ENCODE measurements at regions not wholly inside any gene's neighbourhood (a gene's known extent, or its start where the extent isn't known, plus 50 kb on each side); places are given as distances from the start of the nearest gene placed in this dataset.

- DNase-seq (no peak), ATAC-seq (no peak)
- intact Hi-C loops (cut with DNase I; ENCODE audit: low total_unique reads) = no loop called here
- H3K27me3 ChIP-seq = no peaks in the 10 kb centered on the region
- H3K9me3 ChIP-seq = no peaks in the 10 kb centered on the region
- no peaks in the 10 kb centered on the region for H3K4me1 ChIP-seq
- no peaks in the 10 kb centered on the region for H3K36me3 ChIP-seq
- H3K27ac ChIP-seq = no peak overlapping the region
- TF ChIP-seq CTCF (IDR thresholded peaks at IDR 0.05 in 4 of 5, conservative IDR thresholded peaks at IDR 0.05 in 1 of 5) = no peak
- no peak for TF ChIP-seq POLR2A (IDR thresholded peaks at IDR 0.05)
- in situ Hi-C loops (cut with MboI; ENCODE audit: low sequenced_read_pairs in 4 of 4) = no loop called here
- H3K4me3 ChIP-seq = no peak overlapping the region
Observed at GRCh38 chr18:14014456-14014855, 99.1 kb upstream of the MC2R start.

- Histone ChIP-seq H3K4me3 (no peak overlapping the region), H3K9me3 (no peaks in the 10 kb centered on the region), H3K27ac (no peak overlapping the region), H3K27me3 (no peaks in the 10 kb centered on the region), H3K4me1 (no peaks in the 10 kb centered on the region), H3K36me3 (no peaks in the 10 kb centered on the region)
- intact Hi-C loops (cut with DNase I; ENCODE audit: low total_unique reads) = no loop called here
- in situ Hi-C loops (cut with MboI; ENCODE audit: low sequenced_read_pairs in 4 of 4) = no loop called here
- no peak for ATAC-seq
- TF ChIP-seq POLR2A (IDR thresholded peaks at IDR 0.05) (no peak), CTCF (IDR thresholded peaks at IDR 0.05 in 4 of 5, conservative IDR thresholded peaks at IDR 0.05 in 1 of 5) (no peak)
- no peak for DNase-seq
Observed at GRCh38 chr18:14000884-14001283, 85.5 kb upstream of the MC2R start.

GRCh38 chr18:13999231-13999630 lies 83.9 kb upstream of the MC2R start:
- intact Hi-C loops (cut with DNase I; ENCODE audit: low total_unique reads) = no loop called here

GRCh38 chr18:13998571-13998970 lies 83.2 kb upstream of the MC2R start:
- H3K4me3 ChIP-seq = no peak overlapping the region
- in situ Hi-C loops (cut with MboI; ENCODE audit: low sequenced_read_pairs in 4 of 4) = no loop called here
- DNase-seq = no peak
- intact Hi-C loops (cut with DNase I; ENCODE audit: low total_unique reads) = no loop called here
- no peaks in the 10 kb centered on the region for H3K36me3 ChIP-seq
- H3K27me3 ChIP-seq = no peaks in the 10 kb centered on the region
- no peaks in the 10 kb centered on the region for H3K9me3 ChIP-seq
- TF ChIP-seq POLR2A (IDR thresholded peaks at IDR 0.05) (no peak), CTCF (IDR thresholded peaks at IDR 0.05 in 4 of 5, conservative IDR thresholded peaks at IDR 0.05 in 1 of 5) (no peak)
- no peak overlapping the region for H3K27ac ChIP-seq
- H3K4me1 ChIP-seq = no peaks in the 10 kb centered on the region
- ATAC-seq = no peak

More at GRCh38 chr18:13999231-13999630, 83.9 kb upstream of the MC2R start:
- in situ Hi-C loops (cut with MboI; ENCODE audit: low sequenced_read_pairs in 4 of 4) = no loop called here
- Histone ChIP-seq H3K36me3 (no peaks in the 10 kb centered on the region), H3K4me3 (no peak overlapping the region), H3K4me1 (no peaks in the 10 kb centered on the region), H3K27ac (no peak overlapping the region), H3K9me3 (no peaks in the 10 kb centered on the region), H3K27me3 (no peaks in the 10 kb centered on the region)
- DNase-seq (no peak), ATAC-seq (no peak)
- no peak for TF ChIP-seq CTCF (IDR thresholded peaks at IDR 0.05 in 4 of 5, conservative IDR thresholded peaks at IDR 0.05 in 1 of 5)
- TF ChIP-seq POLR2A (IDR thresholded peaks at IDR 0.05) = no peak

- Histone ChIP-seq H3K9me3 (no peaks in the 10 kb centered on the region), H3K27ac (no peak overlapping the region), H3K27me3 (no peaks in the 10 kb centered on the region), H3K36me3 (no peaks in the 10 kb centered on the region), H3K4me3 (no peak overlapping the region), H3K4me1 (no peaks in the 10 kb centered on the region)
- no peak for TF ChIP-seq POLR2A (IDR thresholded peaks at IDR 0.05)
- TF ChIP-seq CTCF (IDR thresholded peaks at IDR 0.05 in 4 of 5, conservative IDR thresholded peaks at IDR 0.05 in 1 of 5) = no peak
- ATAC-seq (no peak), DNase-seq (no peak)
- intact Hi-C loops (cut with DNase I; ENCODE audit: low total_unique reads) (no loop called here), in situ Hi-C loops (cut with MboI; ENCODE audit: low sequenced_read_pairs in 4 of 4) (no loop called here)
Observed at GRCh38 chr18:13993730-13994129, 78.4 kb upstream of the MC2R start.

All from gastrocnemius medialis (tissue), 4 donors.